IMR-90 (cell line): ENCODE measurements at regions not wholly inside any gene's neighbourhood (a gene's known extent, or its start where the extent isn't known, plus 50 kb on each side); places are given as distances from the start of the nearest gene placed in this dataset.

ENCODE experiments used
- ATAC-seq: fragments of 200-7000 bp; cut with Tn5 transposase; 2 replicates; pipeline ENCODE4 v1.9.1; 2020; ENCODE audit warnings: low read depth, mild to moderate bottlenecking, moderate library complexity
- BruUV-seq: library from RNA; stranded (reverse); fragments of 400-500 nt; replicated peaks from 2 replicates; lab custom pipeline; 2021; lab: Mats Ljungman, UMichigan
- CTCF ChIA-PET: fragments of 300-600 bp; formaldehyde crosslinking; extraction: SDS; loops from one replicate; lab custom pipeline; 2021; ENCODE audit warnings: antibody characterized with exemption; lab: Yijun Ruan, JAX
- POLR2A ChIA-PET: fragments of 300-600 bp; sonication (Branson Sonifier 250); formaldehyde crosslinking; loops from one replicate; lab custom pipeline; 2022; ENCODE audit warnings: antibody characterized with exemption; ENCODE audit not compliant: unreplicated experiment; lab: Charles Lee
- DNase-seq: peaks from one replicate; pipeline ENCODE4 v3.0.0; 2013
- H2AFZ ChIP-seq: replicated peaks from 2 replicates; pipeline ENCODE3; 2013; ENCODE audit warnings: low read length, mild to moderate bottlenecking; ENCODE audit not compliant: poor library complexity
- H2AK5ac ChIP-seq: 2 replicates; pipeline ENCODE4 v1.6.1; 2013; ENCODE audit warnings: low read depth, low read length, inconsistent platforms
- H2AK9ac ChIP-seq: replicated peaks from 2 replicates; pipeline ENCODE3; 2013; ENCODE audit warnings: mild to moderate bottlenecking, low read depth, low read length, moderate library complexity; ENCODE audit not compliant: poor library complexity
- H2BK120ac ChIP-seq: 2 replicates; pipeline ENCODE4 v1.6.1; 2013; ENCODE audit warnings: low read depth, low read length, inconsistent platforms
- H2BK15ac ChIP-seq: 3 replicates; pipeline ENCODE4 v1.6.1; 2013; ENCODE audit warnings: low read depth, low read length, inconsistent platforms
- H2BK20ac ChIP-seq: 2 replicates; pipeline ENCODE4 v1.6.1; 2013; ENCODE audit warnings: low read depth, mild to moderate bottlenecking, inconsistent platforms, low read length, moderate library complexity
- H2BK5ac ChIP-seq: 2 replicates; pipeline ENCODE4 v1.6.1; 2013; ENCODE audit warnings: mild to moderate bottlenecking, low read depth, low read length, inconsistent platforms; ENCODE audit not compliant: poor library complexity, severe bottlenecking
- H3K14ac ChIP-seq: replicated peaks from 2 replicates; pipeline ENCODE4 v1.6.1; 2013; ENCODE audit warnings: low read depth, low read length, inconsistent platforms
- H3K18ac ChIP-seq: 2 replicates; pipeline ENCODE4 v1.6.1; 2013; ENCODE audit warnings: low read depth, low read length, control low read depth
- H3K23ac ChIP-seq: 2 replicates; pipeline ENCODE4 v1.6.1; 2013; ENCODE audit warnings: low read depth, low read length, inconsistent platforms
- H3K27ac ChIP-seq: 2 replicates; pipeline ENCODE4 v1.5.1; 2013; ENCODE audit warnings: mild to moderate bottlenecking, control low read depth, low read length; ENCODE audit not compliant: insufficient read depth
- H3K27me3 ChIP-seq: 2 replicates; pipeline ENCODE4 v1.6.1; 2013; ENCODE audit warnings: low read length; ENCODE audit not compliant: control insufficient read depth, insufficient read depth
- H3K36me3 ChIP-seq: 2 replicates; pipeline ENCODE4 v1.6.1; 2013; ENCODE audit warnings: low read length, mixed read lengths; ENCODE audit not compliant: control insufficient read depth, insufficient read depth
- H3K4ac ChIP-seq: 2 replicates; pipeline ENCODE4 v1.6.1; 2013; ENCODE audit warnings: low read depth, low read length, inconsistent platforms
- H3K4me1 ChIP-seq: 2 replicates; pipeline ENCODE4 v1.6.1; 2013; ENCODE audit warnings: low read length, mixed read lengths; ENCODE audit not compliant: control insufficient read depth, insufficient read depth
- H3K4me2 ChIP-seq: 2 replicates; pipeline ENCODE4 v1.6.1; 2013; ENCODE audit warnings: low read depth, mild to moderate bottlenecking, control low read depth, low read length, moderate library complexity
- H3K4me3 ChIP-seq: 2 replicates; pipeline ENCODE4 v1.5.1; 2013; ENCODE audit warnings: low read depth, mild to moderate bottlenecking, control low read depth, low read length, moderate library complexity; ENCODE audit not compliant: insufficient read depth
- H3K56ac ChIP-seq: 2 replicates; pipeline ENCODE4 v1.6.1; 2013; ENCODE audit warnings: low read length, inconsistent platforms; ENCODE audit not compliant: insufficient read depth; ENCODE audit errors: extremely low read depth
- H3K79me1 ChIP-seq, 2 experiments: 2 replicates each; pipeline ENCODE4 v1.6.1; 2013; ENCODE audit warnings: low read length in 2 of 2, inconsistent platforms in 1 of 2, low read depth in 1 of 2
- H3K9ac ChIP-seq: 2 replicates; pipeline ENCODE4 v1.6.1; 2013; ENCODE audit warnings: low read depth, low read length, control low read depth
- H3K9me1 ChIP-seq: 2 replicates; pipeline ENCODE4 v1.6.1; 2013; ENCODE audit warnings: low read length, inconsistent platforms; ENCODE audit not compliant: insufficient read depth
- H3K9me3 ChIP-seq: 2 replicates; pipeline ENCODE4 v1.6.1; 2013; ENCODE audit warnings: low read length; ENCODE audit not compliant: control insufficient read depth, insufficient read depth
- H4K20me1 ChIP-seq: 2 replicates; pipeline ENCODE4 v1.6.1; 2013; ENCODE audit warnings: low read length, inconsistent platforms; ENCODE audit not compliant: insufficient read depth
- H4K5ac ChIP-seq: 2 replicates; pipeline ENCODE4 v1.6.1; 2013; ENCODE audit warnings: mild to moderate bottlenecking, low read depth, low read length, control low read depth
- H4K8ac ChIP-seq, 2 experiments: 2 replicates each; pipeline ENCODE4 v1.6.1; 2013; ENCODE audit warnings: low read depth in 2 of 2, low read length in 2 of 2, control low read depth in 1 of 2, inconsistent platforms in 1 of 2
- H4K91ac ChIP-seq: 2 replicates; pipeline ENCODE4 v1.6.1; 2013; ENCODE audit warnings: low read depth, low read length, inconsistent platforms; ENCODE audit not compliant: insufficient read depth
- BHLHE40 ChIP-seq: fragments of 150-350 bp; IDR thresholded peaks from 2 replicates; pipeline ENCODE4 v1.6.1; 2016; ENCODE audit warnings: mild to moderate bottlenecking, low read depth, low read length
- CHD1 ChIP-seq: IDR thresholded peaks from 2 replicates; pipeline ENCODE4 v1.6.1; 2012; ENCODE audit warnings: low read depth, low read length, improper control_type of control experiment
- MAFK ChIP-seq: IDR thresholded peaks from 2 replicates; pipeline ENCODE4 v1.6.1; 2012; ENCODE audit warnings: low read depth, low read length, improper control_type of control experiment
- NFE2L2 ChIP-seq: fragments of 150-350 bp; IDR thresholded peaks from 2 replicates; pipeline ENCODE4 v1.6.1; 2016; ENCODE audit warnings: low read depth, mild to moderate bottlenecking, low read length
- POLR2A ChIP-seq: IDR thresholded peaks from 2 replicates; pipeline ENCODE4 v1.6.1; 2012; ENCODE audit warnings: mild to moderate bottlenecking, low read depth, low read length
- RAD21 ChIP-seq: IDR thresholded peaks from 2 replicates; pipeline ENCODE4 v1.6.1; 2012; ENCODE audit warnings: low read length, improper control_type of control experiment
- RFX5 ChIP-seq: IDR thresholded peaks from 2 replicates; pipeline ENCODE4 v1.8.0; 2012; ENCODE audit warnings: low read depth, mild to moderate bottlenecking, low read length, moderate library complexity
- WGBS, 2 experiments: methylation state at CpG; one replicate each; pipeline versions ENCODE4 v1.1.5 to v1.1.7; 2013; ENCODE audit warnings: missing lambda C conversion rate in 2 of 2; ENCODE audit not compliant: insufficient read length in 1 of 2; ENCODE audit errors: extremely low coverage in 2 of 2; 5-methylcytosine and 5-hydroxymethylcytosine counted together
- dilution Hi-C: fragments of 300-500 bp; cut with HindIII; formaldehyde crosslinking; loops from one replicate; pipeline ENCODE4 v1.14.3; 2018; ENCODE audit warnings: low sequenced_read_pairs; ENCODE audit not compliant: unreplicated experiment
- in situ Hi-C: fragments of 300-500 bp; cut with MboI; formaldehyde crosslinking; loops from 3 replicates; pipeline ENCODE4 v1.14.3; 2019; ENCODE audit warnings: low sequenced_read_pairs, inconsistent platforms, mixed read lengths
- intact Hi-C: fragments of 100-400 bp; cut with micrococcal nuclease; formaldehyde crosslinking; loops from 2 replicates; pipeline ENCODE4 v1.10.0; 2022
- TF ChIP-seq, protein P1 (sequence below): fragments of 150-350 bp; IDR thresholded peaks from 2 replicates; pipeline ENCODE4 v1.6.1; 2016; ENCODE audit warnings: low read depth, mild to moderate bottlenecking, low read length, moderate library complexity, borderline replicate concordance
- TF ChIP-seq, protein P2 (sequence below): conservative IDR thresholded peaks from 2 replicates; pipeline ENCODE4 v1.5.1; 2012; ENCODE audit warnings: mild to moderate bottlenecking, low read depth, low read length, improper control_type of control experiment

DNA sequence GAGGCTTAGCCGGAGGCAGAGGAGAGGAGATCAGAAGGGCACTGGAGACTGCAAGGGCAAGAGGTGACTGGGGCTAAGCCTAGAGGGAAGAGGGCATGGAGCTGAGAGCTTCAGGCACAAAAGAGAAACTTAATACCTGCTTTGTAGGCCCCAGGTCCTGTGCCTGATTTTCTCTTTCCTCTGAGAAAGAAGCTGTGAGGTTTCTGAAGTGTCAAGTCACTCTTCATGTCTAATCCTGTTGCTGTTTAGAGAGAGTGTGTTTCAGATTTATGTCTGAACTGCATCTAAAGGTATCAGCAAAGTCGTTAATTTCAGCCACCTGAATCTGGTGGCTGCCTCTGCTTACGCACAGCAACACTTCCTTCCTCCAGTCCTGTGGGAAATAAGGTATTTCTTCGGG, 106.9 kb upstream of the RNU6-1 start:
- dilution Hi-C loops (no loop called here), intact Hi-C loops (no loop called here), in situ Hi-C loops (no loop called here)
- H3K27ac ChIP-seq = no peak overlapping the region
- ChIA-PET POLR2A (no interaction called here), CTCF (interaction anchor here (0.6 kb wide), 1 partner anchor 113 kb away, joined by 3 read pairs; no protein-coding TSS in a partner anchor)
- H3K4me1 ChIP-seq = peaks cover 4% of the 10 kb centered on the region
- no peaks in the 10 kb centered on the region for H3K79me1 ChIP-seq
- 100% methylated on average over 1 of the region's 4 CpGs; no CpG with 5 or more reads in 1 of the 2 experiments for WGBS, 2 experiments
- H2BK5ac ChIP-seq = no peak overlapping the region
- no TSS peak for BruUV-seq
- H3K4me3 ChIP-seq = no peak overlapping the region
- no peak overlapping the region for H4K91ac ChIP-seq
- H3K56ac ChIP-seq = no peak overlapping the region
- no peak overlapping the region for H2AK5ac ChIP-seq
- 0 out of 2 replicates have a peak overlapping the region, but pooled peaks have one; percentile 4 for H3K9ac ChIP-seq
- H3K4ac ChIP-seq = no peak overlapping the region
- no peak overlapping the region for H3K14ac ChIP-seq
- no peaks in the 10 kb centered on the region; the same call in 1 of the 2 replicates for H3K9me3 ChIP-seq
- H4K8ac ChIP-seq = no peak overlapping the region
- H3K36me3 ChIP-seq = no peaks in the 10 kb centered on the region
- H3K23ac ChIP-seq = peak overlapping the region; percentile 20; the same call in 1 of the 2 replicates
- H3K18ac ChIP-seq = no peak overlapping the region
- ATAC-seq (no peak), DNase-seq (no peak)
- H3K9me1 ChIP-seq = no peaks in the 10 kb centered on the region
- no peak overlapping the region; the same call in 1 of the 2 replicates for H4K5ac ChIP-seq
- peak overlapping the region; percentile 84 for H2AK9ac ChIP-seq
- no peak overlapping the region for H2BK120ac ChIP-seq
- peak overlapping the region; percentile 71 for H2AFZ ChIP-seq
- H4K20me1 ChIP-seq = no peaks in the 10 kb centered on the region; the same call in 1 of the 2 replicates
- no peak overlapping the region for H2BK20ac ChIP-seq
- no peak overlapping the region for H2BK15ac ChIP-seq
- no peak overlapping the region for H3K4me2 ChIP-seq
- no peaks in the 10 kb centered on the region for H3K27me3 ChIP-seq
- no peak for TF ChIP-seq BHLHE40
- TF ChIP-seq NFE2L2 = no peak
- TF ChIP-seq POLR2A = no peak
- no peak for TF ChIP-seq MAFK
- TF ChIP-seq, protein P1, sequence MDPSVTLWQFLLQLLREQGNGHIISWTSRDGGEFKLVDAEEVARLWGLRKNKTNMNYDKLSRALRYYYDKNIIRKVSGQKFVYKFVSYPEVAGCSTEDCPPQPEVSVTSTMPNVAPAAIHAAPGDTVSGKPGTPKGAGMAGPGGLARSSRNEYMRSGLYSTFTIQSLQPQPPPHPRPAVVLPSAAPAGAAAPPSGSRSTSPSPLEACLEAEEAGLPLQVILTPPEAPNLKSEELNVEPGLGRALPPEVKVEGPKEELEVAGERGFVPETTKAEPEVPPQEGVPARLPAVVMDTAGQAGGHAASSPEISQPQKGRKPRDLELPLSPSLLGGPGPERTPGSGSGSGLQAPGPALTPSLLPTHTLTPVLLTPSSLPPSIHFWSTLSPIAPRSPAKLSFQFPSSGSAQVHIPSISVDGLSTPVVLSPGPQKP = no peak
- TF ChIP-seq, protein P2, sequence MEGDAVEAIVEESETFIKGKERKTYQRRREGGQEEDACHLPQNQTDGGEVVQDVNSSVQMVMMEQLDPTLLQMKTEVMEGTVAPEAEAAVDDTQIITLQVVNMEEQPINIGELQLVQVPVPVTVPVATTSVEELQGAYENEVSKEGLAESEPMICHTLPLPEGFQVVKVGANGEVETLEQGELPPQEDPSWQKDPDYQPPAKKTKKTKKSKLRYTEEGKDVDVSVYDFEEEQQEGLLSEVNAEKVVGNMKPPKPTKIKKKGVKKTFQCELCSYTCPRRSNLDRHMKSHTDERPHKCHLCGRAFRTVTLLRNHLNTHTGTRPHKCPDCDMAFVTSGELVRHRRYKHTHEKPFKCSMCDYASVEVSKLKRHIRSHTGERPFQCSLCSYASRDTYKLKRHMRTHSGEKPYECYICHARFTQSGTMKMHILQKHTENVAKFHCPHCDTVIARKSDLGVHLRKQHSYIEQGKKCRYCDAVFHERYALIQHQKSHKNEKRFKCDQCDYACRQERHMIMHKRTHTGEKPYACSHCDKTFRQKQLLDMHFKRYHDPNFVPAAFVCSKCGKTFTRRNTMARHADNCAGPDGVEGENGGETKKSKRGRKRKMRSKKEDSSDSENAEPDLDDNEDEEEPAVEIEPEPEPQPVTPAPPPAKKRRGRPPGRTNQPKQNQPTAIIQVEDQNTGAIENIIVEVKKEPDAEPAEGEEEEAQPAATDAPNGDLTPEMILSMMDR = no peak
- no peak for TF ChIP-seq RFX5
- no peak for TF ChIP-seq CHD1
- TF ChIP-seq RAD21 = no peak
